Glomerular visceral epithelial cell (primary cell): ENCODE measurements at regions not wholly inside any gene's neighbourhood (a gene's known extent, or its start where the extent isn't known, plus 50 kb on each side); places are given as distances from the start of the nearest gene placed in this dataset.
A peak's percentile ranks its signal among the peaks of the same experiment; 100 is the strongest.

Experiments
- DNase-seq: peaks from one replicate; pipeline ENCODE4 v3.0.0-alpha.2; 2016; ENCODE audit errors: extremely low spot score

DNA sequence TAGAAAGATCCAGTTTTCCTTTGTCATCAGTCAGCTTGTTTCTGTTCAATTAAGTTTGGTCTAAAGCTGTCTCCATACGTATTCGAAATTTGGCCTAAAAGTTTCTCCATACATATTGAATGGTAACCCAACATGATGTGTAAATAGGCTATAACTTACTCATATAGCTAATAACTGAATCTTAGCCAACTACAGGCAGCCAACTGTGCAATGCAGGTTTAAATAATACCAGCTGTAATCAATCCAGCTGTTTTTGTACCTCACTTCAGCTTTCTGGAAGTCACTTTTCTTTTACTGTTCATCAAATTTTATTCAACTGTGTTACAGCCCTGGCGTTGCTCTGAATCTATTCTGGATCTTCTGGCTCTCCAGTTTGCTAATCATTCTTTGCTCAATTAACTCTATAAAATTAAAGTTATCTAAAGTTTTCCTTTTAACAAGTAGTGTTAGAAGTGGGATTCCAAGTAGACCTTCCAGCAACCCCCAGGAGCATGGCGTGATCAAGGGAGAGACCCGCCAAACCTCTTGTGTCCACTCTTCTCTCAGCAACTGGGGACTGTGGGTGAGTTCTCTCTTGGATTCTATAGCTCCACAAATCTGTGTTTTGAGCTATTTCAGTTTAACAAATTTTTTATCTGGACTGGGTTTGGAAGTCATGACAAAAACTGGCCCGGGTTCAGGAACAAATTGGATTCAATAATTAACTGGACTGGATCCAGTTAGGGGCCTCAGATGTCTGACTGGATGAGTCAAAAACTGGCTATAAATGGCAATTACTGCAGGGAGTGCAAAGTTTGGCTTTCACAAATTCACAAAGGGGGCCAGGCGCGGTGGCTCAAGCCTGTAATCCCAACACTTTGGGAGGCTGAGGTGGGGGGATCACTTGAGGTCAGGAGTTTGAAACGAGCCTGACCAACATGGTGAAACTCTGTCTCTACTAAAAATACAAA is 329.7 kb upstream of the ST6GAL2 start:
- no peak for DNase-seq

DNA sequence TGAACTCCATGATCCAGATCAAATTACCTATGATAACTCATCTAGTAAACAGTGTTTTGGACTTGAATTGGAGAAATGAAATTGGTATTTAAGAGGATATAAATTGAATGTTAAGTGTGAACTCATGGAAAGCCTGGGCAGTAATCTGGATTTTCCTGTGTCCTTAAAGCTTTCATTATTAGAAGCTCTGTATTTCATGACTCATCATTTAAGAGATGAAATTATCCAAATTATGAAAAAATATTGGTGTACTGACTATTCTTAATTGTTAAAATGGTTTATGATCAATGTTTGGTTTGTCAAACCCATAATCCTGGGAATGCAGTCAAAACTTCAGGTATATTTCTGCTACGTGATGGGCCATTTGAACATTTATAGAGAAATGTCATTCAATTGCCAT is 332.2 kb upstream of the ST6GAL2 start:
- no peak for DNase-seq

DNA sequence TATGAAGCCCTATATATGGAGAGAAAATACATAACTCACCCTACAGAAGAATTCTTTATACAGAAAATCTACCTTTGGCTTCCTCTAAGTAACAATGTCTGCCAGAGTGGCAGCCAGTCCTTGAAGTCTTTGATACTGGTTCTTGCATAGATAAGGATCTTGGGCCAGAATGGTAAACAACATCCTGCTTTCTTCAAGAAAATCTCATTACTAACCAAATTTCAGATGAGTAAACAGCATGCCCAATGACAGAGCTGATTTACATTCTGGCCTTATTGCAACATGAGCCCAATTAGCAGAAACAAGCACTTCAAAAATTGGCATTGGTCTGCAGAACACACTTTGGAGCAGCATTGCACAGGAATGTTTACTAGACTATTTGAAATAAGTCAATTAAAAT is 336.5 kb upstream of the ST6GAL2 start:
- DNase-seq = no peak

DNA sequence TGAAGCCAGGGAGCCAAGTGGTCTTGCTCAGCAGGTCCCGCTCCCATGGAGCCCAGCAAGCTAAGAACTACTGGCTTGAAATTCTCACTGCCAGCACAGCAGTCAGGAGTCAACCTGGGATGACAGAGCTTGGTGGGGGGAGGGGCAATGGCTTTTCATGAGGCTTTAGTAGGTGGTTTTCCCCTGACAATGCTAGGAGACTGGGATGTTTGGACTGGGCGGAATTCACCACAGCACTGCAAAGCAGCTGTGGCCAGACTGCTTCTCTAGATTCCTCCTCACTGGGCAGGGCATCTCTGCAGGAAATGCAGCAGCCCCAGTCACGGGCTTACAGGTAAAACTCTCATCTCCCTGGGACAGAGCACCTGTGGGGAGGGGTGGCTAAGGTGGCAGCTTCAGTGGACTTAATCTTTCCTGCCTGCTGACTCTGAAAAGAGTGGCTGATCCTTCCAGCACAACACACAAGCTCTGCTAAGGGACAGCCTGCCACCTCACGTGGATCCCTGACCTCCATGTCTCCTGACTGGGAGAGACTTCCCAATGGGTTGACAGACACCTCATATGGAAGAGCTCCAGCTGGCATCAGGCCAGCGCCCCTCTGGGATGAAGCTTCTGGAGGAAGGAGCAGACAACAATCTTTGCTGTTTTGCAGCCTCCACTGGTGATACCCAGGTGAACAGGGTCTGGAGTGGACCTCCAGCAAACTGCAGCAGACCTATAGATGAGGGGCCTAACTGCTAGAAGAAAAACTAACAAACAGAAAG is 349.7 kb upstream of the ST6GAL2 start:
- DNase-seq = no peak

DNA sequence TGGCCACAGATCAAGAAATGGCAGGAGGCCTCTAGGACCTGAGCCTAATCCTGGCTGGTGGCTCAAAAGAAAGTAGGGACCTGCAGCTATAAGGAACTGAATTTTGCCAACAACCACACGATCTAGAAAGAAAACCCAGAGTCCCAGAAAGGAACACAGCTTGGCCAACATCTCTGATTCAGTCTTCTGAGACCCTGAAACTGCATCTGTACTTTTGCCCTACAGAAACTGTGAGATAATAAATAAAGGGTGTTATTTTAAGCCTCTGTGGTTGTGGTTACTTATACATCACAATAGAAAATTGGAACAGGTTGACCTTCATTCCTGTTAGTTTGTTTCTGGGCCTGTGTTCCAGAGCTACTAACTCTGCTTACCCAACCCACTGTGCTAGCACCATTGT is 356.8 kb upstream of the ST6GAL2 start:
- DNase-seq = no peak

DNA sequence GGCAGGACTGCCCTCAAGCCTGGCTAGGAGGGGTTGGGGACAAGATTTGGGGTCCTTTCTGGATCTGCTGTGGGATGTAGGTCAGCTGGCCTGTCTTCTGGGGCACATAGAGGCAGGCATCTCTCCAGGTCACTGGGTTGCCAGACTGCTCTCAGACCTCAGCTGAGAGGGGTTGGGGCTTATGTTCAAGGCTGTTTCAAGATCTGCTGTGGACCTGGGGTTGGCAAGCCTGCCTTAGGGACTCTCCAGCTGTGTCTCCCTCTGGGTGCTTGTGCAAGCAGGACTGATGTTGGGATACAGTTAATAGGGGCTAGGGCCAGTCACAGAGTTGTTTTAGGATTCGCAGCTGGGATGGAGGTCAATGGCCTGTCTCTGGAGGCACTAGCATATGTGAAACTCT is 363.0 kb upstream of the ST6GAL2 start:
- DNase-seq = no peak

DNA sequence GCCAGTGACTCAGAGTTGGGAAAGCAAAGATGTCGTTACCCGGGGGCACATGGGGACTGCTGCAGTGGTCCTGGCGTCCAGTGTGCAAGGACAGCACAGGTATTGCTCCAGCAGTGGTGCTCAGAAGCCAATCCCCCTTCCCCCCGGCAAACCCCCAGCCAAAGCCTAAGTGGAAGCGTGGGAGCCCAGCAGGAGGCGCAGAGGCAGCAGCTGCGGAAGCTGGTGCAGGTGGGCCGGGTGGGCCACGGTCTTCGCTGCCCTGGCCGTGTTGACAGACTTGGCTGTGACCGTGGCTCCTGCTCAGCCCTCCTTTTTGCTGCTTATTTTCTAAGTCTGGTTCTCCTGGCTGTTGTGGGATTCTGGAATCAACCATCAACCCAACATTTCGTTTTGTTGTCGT is 369.8 kb upstream of the ST6GAL2 start:
- DNase-seq = no peak

DNA sequence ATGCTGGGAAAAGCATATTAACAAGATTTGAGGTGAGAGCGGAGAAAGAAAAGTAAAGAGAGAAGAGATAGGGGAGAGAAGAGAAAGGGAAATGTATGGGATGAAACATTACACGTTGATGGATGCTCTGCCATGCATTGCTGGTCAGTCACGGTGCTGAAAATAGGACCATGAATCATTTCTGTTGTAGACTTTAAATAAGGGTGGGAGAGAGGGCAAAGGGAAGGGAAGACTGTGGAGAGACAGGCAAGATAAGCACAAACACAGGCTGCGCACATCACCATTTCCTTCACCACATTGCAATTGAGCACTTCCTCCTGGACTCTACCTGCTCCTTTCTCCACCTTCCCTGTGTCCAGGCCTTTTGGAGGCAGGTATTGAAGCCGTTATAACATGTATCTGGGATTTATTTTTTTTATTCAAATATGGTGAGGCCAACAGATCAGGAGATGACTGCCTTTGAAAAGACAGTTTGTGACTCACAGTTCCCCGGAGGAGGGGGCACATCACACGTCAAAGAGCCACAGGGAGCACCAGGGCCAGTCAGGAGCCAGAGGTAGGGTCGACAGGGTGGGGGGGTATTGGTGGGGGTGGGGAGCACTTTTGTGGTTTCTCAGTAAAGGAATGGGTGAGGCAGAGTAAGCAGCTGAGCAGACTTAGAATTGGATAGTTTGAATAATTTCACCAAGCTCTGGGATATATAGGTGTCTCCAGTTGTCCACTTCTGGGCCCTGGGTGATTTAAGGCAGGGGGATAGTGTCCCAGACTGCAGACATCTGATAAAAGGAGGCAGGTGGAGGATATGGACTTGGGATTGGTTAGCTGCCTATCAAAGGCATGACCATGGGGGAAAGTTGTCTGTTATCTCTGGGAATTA is 372.8 kb upstream of the ST6GAL2 start:
- no peak for DNase-seq

DNA sequence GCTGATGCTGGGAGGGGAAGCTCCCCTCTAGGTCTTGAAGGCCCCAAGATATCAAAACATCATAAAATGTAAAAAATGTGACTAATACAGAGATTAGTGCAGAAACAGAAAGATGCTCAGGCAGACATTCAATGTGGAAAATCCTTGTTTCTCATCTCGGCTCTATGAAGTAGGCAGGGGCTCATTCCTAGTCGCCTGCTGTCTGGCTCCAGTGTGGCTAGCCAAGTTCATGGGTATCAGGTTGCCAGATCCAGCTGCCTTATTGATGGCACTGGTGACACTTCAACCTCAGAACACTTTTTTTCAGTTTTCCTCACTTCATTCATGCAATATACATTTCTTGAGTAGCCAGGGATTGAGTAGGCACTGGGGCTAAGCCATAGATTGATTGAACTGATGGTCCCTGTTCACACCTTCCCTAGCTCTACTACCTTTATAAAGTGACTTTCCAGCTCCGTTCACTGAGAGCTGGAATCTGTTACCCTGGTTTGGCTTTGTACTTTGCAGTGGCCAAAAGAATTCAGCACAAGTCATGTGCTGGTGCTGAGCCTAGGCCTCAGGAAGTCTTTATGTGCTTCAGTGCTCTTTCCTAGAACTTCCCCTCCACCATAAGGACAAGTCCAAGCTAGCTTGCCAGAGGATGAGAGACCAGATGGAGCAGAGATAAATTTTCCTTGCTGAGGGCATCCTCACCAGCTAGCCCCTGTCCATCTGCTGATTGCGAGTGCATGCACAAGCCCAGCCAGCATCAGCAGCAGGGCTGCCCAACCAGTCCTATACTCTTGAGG is 373.6 kb upstream of the ST6GAL2 start:
- DNase-seq = no peak

DNA sequence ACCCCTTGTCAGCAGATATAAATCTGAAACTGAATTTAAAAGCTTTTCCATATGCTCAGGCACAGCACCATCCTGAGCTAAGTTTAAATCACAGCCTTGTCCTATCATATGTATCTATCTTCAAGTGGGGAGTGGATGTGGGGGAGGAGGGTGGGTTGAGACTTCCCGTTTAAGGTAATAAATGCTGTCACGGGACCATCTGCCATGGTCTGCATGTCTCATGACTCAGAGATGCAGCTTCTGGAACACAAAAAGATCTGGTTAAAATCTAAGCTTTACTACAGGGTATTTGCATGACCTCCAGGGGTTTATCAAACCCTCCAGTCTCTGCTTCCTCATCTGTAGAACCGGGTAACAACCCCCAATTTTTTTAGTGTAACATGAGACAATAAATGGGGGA is 377.7 kb upstream of the ST6GAL2 start:
- DNase-seq = peak; percentile 33

DNA sequence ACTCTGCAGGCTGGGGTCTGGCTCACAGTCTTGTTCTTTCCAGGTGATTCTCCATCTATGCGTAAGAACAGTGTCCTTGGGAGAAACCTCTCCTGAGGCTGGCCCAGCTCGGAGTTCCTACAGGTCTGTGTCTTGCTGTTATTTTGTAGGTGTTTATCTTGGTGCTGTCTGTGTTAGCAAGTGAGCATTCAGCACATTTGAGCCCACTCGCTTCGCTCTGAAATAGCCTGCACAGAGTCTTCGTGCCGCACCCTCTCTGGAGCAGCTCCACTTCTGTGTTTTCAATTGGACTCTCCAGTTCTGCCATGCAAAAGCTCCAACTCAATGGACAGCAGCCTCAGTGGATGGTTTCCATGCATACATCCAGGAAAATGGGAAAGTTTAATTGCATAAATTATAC is 378.2 kb upstream of the ST6GAL2 start:
- DNase-seq = no peak

DNA sequence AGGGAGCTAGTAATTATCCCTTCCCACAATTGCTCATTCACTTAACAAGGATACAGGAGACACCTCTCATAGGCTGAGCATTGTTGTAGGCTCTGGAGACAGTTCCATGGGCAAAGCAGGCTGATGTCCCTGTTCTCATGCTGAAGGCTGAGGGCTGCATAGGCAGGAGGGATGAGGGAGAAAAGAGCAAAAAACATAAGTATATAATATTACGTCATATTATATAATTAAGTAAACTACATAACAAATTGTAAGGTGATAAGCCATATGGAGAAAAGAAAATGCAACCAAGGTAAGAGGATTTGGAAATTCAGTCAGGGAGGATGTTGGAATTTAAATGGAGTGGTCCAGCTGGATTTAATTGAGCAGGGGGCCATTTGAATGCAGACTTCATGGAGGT is 380.6 kb upstream of the ST6GAL2 start:
- no peak for DNase-seq

DNA sequence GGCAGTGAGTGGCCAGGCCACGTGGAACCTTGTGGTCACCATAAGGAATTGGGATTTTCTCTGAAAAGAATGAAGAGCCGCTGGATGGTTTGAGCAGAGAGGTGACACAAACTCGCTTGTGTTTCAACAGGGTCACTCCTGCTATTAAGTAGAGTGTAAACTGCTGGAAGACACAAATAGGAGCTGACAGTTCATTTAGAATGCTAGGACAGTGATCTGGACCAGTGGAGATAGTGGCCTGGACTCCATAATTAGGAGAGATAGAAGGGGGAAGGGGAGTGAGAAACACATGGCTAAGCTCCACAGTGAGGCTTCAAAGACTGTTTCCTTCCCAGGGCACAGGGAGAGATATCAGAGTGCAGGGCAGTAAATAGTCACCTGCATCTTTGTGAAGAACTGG is 381.1 kb upstream of the ST6GAL2 start:
- DNase-seq = no peak

DNA sequence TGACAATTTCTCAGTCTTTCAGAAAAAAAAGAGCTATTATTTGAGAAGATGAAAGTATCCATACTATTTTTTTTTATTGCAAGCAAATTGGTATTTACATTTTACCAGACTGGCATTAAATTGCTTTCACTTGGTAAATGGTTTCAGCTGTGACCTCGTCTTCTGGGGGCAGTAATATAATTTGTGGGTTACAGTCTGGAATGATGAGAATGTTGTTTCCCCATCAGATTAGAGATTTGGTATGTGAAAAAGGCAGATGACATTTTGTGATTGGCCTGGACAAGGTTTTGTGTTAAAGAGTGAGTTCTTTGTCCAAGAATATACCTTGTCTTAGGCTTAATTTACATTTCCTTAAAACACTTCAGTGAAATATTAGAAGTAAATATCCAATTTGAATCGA is 390.1 kb upstream of the ST6GAL2 start:
- peak; percentile 10 for DNase-seq

DNA sequence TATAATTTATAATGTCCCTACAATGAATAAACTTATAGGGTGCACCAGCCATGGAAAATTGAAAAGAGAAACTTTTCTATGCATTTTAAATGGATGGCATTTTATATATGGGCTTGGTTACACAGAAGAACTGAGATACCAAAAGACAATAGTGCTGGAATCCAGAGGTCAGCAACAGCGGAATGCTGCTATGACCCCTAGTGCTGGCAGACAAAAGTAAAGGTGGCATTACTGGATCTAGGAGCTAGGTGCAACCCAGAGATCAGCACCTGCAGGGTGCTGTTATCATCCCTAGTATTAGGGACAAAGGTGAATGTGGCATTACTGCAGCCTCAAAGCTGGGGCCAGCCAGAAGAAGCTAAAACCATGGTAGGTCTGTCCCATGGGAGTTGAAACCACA is 392.7 kb upstream of the ST6GAL2 start:
- DNase-seq = no peak

DNA sequence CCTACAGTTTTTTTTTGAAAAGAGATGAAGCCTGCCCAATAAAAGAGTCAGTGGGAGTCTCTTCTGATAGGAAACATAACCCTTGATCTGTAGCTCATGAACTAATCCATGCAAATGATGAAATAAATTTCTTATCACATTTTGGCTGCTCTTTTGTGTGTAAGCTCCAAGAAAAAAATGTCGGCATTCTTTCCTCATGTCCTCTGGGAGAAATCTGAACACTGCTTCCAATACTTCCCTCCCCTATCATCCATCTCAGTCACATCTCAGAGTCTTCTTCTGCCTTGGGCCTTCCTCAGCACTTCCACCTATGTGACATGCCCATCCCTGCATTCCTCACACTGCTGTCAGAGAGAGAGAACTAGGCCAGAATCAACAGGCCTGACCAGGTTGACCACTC is 395.7 kb upstream of the ST6GAL2 start:
- DNase-seq = no peak

DNA sequence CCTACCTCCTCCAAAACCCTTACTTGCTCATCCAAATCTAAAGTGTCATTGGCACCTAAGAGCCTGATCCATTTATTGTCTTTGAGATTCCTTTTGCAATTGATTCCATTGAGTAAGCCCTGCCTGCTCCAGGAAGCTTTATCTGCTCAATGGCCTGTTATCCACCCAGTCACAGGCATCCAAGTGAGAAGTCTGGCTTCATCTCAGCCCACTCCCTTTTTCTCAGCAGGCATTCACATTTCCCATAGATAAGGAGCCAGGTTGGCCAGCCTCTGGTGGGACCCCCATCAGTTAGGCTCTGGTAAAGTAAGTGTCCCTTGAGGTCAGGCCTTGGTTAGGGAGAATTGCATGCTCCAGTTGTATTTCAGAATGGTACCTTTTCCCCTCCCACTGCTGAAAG is 396.2 kb upstream of the ST6GAL2 start:
- DNase-seq = no peak

DNA sequence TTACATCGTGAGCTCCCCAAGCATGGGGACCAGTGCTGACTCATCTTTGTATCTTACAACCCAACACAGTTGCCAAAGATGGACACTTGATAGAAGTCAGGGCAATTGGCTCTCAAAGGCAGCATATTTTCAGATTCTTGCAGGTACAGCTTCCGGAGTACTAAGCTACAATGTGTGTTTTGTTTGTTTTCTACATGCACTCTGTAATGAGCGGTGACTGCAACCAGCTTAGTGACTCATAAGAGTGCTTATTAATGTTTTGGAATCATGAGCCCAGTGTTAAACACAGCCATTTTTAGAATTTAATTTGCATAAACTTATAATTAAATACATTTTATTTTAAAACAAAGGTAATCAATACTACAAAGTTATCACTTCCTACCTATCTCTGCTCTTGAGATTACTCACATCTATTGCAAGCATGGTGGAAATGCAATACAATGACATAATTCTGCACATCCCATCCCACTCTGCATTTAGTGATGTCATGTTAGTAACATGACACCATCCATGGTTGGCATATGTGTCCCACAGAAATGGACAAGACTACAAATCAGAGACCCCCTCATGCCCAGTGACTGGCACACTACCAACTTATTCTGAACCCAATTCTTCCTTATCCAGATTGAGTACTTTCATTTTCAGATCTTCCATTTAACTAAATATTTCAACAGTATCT is 399.8 kb upstream of the ST6GAL2 start:
- no peak for DNase-seq

DNA sequence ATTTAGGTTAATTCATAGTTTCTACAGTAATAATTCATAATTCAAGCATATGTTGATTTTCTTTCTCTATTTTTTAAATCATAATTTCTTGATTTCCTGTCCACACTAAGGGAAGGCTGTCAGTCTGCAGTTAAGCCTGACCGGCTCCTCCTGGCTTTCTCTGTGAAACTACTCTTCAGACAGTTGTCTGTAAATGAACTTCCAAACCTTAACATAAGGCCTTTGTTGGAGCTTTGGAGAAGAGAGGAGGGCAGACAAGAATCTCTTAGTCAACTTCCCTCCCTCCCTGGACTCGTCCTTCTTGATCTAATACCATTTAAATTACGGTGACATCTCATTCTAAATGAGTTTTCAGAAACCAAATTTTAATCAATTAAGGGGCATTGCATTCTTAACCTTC is 404.1 kb upstream of the ST6GAL2 start:
- DNase-seq = no peak

DNA sequence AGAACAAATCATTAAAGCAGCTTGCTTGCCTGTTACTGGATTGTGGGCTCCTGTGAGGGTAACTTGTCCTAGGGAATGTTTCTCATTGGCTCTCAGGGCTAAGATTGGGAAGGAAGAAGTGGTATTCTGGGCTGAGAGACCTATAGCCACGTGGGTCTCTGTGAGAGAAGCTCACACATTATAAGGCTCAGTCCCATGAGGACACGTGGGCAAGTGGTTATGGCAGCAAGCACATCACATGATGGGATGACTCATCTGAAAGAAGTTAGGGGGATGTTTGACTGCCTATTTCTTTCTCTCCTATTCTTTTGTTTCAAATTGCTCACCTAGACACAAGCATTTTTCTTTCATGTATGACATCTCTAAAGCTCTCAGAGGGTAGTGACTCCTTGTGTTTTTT is 418.0 kb upstream of the ST6GAL2 start:
- peak; percentile 8 for DNase-seq

DNA sequence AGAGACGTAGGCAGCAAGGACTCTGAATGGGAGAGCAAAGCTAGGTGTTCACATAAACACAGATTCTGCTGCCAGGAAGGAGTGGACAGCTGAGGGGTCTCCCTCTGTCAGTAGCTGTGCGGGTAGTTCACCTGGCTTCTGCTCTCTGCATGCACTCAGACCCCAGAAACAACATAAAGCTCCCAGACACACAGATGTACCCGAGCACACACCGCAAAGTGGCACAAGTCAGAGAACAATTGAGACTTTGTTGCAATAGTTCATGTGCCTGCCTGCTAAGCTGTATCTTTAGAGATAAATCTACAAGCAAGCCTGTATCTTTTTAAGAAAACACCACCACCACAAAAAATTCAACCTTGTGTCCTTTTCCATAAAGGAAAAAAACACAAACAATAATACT is 420.0 kb upstream of the ST6GAL2 start:
- DNase-seq = no peak
